Heart left ventricle (tissue), 16 donors: ENCODE measurements at regions not wholly inside any gene's neighbourhood (a gene's known extent, or its start where the extent isn't known, plus 50 kb on each side); places are given as distances from the start of the nearest gene placed in this dataset.

Experiments used
- ATAC-seq, 4 donors: fragments of 200-7000 bp; cut with Tn5 transposase; one replicate each; pipeline ENCODE4 v1.9.1; 2020 to 2022; ENCODE audit warnings: moderate library complexity in 4 of 4, mild to moderate bottlenecking in 3 of 4, moderate number of reproducible peaks in 1 of 4
- DNase-seq, 5 donors: peaks; one replicate each; pipeline ENCODE4 v3.0.0-alpha.2; 2020
- H3K27ac ChIP-seq, 12 donors: fragments of 200-600 bp; sonication (generic) in 4 of 12; one replicate each; pipeline versions ENCODE4 v1.5.0 to v1.8.0; 2016 to 2022; ENCODE audit warnings: mild to moderate bottlenecking in 2 of 12
- H3K27me3 ChIP-seq, 9 donors: fragments of 200-600 bp; sonication (generic) in 2 of 9; one replicate each; pipeline versions ENCODE4 v1.5.1 to v1.8.0; 2016 to 2022; ENCODE audit warnings: mild to moderate bottlenecking in 3 of 9
- H3K36me3 ChIP-seq, 9 donors: fragments of 200-600 bp; sonication (generic) in 2 of 9; one replicate each; pipeline versions ENCODE4 v1.5.0 to v1.8.0; 2018 to 2022; ENCODE audit warnings: mild to moderate bottlenecking in 2 of 9
- H3K4me1 ChIP-seq, 12 donors: fragments of 200-600 bp; sonication (generic) in 4 of 12; one replicate each; pipeline versions ENCODE4 v1.5.0 to v1.8.0; 2016 to 2022; ENCODE audit warnings: mild to moderate bottlenecking in 3 of 12
- H3K4me3 ChIP-seq, 12 donors: fragments of 200-600 bp; sonication (generic) in 4 of 12; one replicate each; pipeline versions ENCODE4 v1.5.0 to v1.8.0; 2017 to 2022; ENCODE audit warnings: mild to moderate bottlenecking in 9 of 12, moderate library complexity in 4 of 12
- H3K9me3 ChIP-seq, 12 donors: fragments of 200-600 bp; sonication (generic) in 4 of 12; one replicate each; pipeline versions ENCODE4 v1.5.0 to v1.8.0; 2016 to 2022; ENCODE audit warnings: mild to moderate bottlenecking in 1 of 12
- CTCF ChIP-seq, 12 donors: fragments of 200-600 bp; sonication (generic) in 4 of 12; IDR thresholded peaks; one replicate each; pipeline versions ENCODE4 v1.5.0 to v1.8.0; 2018 to 2022; ENCODE audit warnings: antibody characterized with exemption in 12 of 12, mild to moderate bottlenecking in 5 of 12
- POLR2A ChIP-seq, 2 donors: fragments of 450-650 bp; IDR thresholded peaks; one replicate each; pipeline ENCODE4 v1.6.1; 2017; ENCODE audit warnings: antibody characterized with exemption in 2 of 2, mild to moderate bottlenecking in 2 of 2, moderate library complexity in 2 of 2
- WGBS, 4 donors: extraction: QIAGEN DNeasy Blood & Tissue Kit in 2 of 4; methylation state at CpG; one replicate each; pipeline versions ENCODE4 v1.1.5 to v1.1.7; 2013 to 2018; 5-methylcytosine and 5-hydroxymethylcytosine counted together
- intact Hi-C, 10 donors: fragments of 100-400 bp; cut with DNase I; formaldehyde crosslinking; loops; one replicate each; pipeline versions ENCODE4 v1.11.1 to v1.14.2; 2022
- donor health status: ischemic (EF 13 %, LVEDD 7.1; RV severe dilation, severe dysfunction).
- donor health status: healthy with polysubstance abuse.
- donor health status: DM: no; HTN: yes; CAD: no.
- donor health status: DM: no; HTN: no; CAD: no.
- donor health status: ischemic (EF 25% LVEDD 6.9; RV normal size, moderate dysfunction).
- donor health status: ischemic (EF 25% LVEDD 5.7; RV mildly dilated, moderate dysfunction).
- donor health status: healthy.
- donor health status: DM: yes; HTN: yes; CAD: no.
- donor health status: ischemic (EF 35%, LVEDD 5.7; RV mildly dilated, moderate dysfunction).
- donor health status: nonischemic (EF 11% LVEDD 7.7; RV severe dilation, severe dysfunction).
- donor health status: DM: yes; HTN: yes; CAD: no.
- donor health status: PGD.
- donor health status: ischemic (EF 29% LVEDD 5.4; RV normal size, mild dysfunction).
- donor health status: nonischemic (EF 23%, LVEDD 6.1; RV moderate dilation, normal function).

GRCh38 chr3:187903697-187904096, 158.4 kb upstream of the BCL6 start:
- no peak for TF ChIP-seq CTCF (IDR thresholded peaks at IDR 0.05)
- TF ChIP-seq POLR2A (IDR thresholded peaks at IDR 0.05), result no peak

GRCh38 chr3:187906416-187906815, 161.1 kb upstream of the BCL6 start:
- TF ChIP-seq CTCF (IDR thresholded peaks at IDR 0.05) (no peak), POLR2A (IDR thresholded peaks at IDR 0.05) (no peak)
- 67 to 75% (median 71%) methylated on average over 5 of the region's 5 CpGs for WGBS, 4 donors
- no peaks in the 10 kb centered on the region for H3K27me3 ChIP-seq
- H3K27ac ChIP-seq, result no peak overlapping the region
- H3K36me3 ChIP-seq, result no peaks in the 10 kb centered on the region
- peaks cover 0 to 3% (median 0%) of the 10 kb centered on the region in 12 donors for H3K4me1 ChIP-seq
- intact Hi-C loops, result no loop called here
- no peak for ATAC-seq
- H3K4me3 ChIP-seq, result no peak overlapping the region
- no peaks in the 10 kb centered on the region for H3K9me3 ChIP-seq
- no peak for DNase-seq

More at GRCh38 chr3:187903697-187904096, 158.4 kb upstream of the BCL6 start:
- WGBS, 4 donors, result 90 to 97% (median 93%) methylated on average over 4 of the region's 4 CpGs
- no peak for ATAC-seq
- Histone ChIP-seq H3K36me3 (no peaks in the 10 kb centered on the region), H3K27ac (no peak overlapping the region), H3K27me3 (no peaks in the 10 kb centered on the region), H3K4me3 (no peak overlapping the region), H3K9me3 (no peaks in the 10 kb centered on the region), H3K4me1 (peaks cover 0 to 3% (median 0%) of the 10 kb centered on the region in 12 donors)
- no peak for DNase-seq
- intact Hi-C loops, result no loop called here

GRCh38 chr3:187906920-187907319, 161.7 kb upstream of the BCL6 start:
- Histone ChIP-seq H3K27me3 (no peaks in the 10 kb centered on the region), H3K36me3 (no peaks in the 10 kb centered on the region), H3K4me3 (no peak overlapping the region), H3K27ac (no peak overlapping the region), H3K4me1 (peaks cover 0 to 3% (median 0%) of the 10 kb centered on the region in 12 donors), H3K9me3 (no peaks in the 10 kb centered on the region)
- intact Hi-C loops, result no loop called here
- WGBS, 4 donors, result 74 to 83% (median 78%) methylated on average over 5 of the region's 5 CpGs
- DNase-seq (no peak), ATAC-seq (no peak)
- TF ChIP-seq CTCF (IDR thresholded peaks at IDR 0.05) (no peak), POLR2A (IDR thresholded peaks at IDR 0.05) (no peak)

GRCh38 chr3:187909866-187910265, 164.6 kb upstream of the BCL6 start:
- no peak for DNase-seq

More at GRCh38 chr3:187909866-187910265, 164.6 kb upstream of the BCL6 start:
- H3K27ac ChIP-seq, result no peak overlapping the region
- no peaks in the 10 kb centered on the region for H3K36me3 ChIP-seq
- no peaks in the 10 kb centered on the region for H3K27me3 ChIP-seq
- no peaks in the 10 kb centered on the region for H3K9me3 ChIP-seq
- peaks cover 0 to 15% (median 2%) of the 10 kb centered on the region in 12 donors for H3K4me1 ChIP-seq
- no peak overlapping the region for H3K4me3 ChIP-seq
- TF ChIP-seq CTCF (IDR thresholded peaks at IDR 0.05) (no peak), POLR2A (IDR thresholded peaks at IDR 0.05) (no peak)
- no peak for ATAC-seq
- intact Hi-C loops, result loop anchor here in 1 of 10 donors (10.0 kb wide), 1 partner anchor 125 kb away; no protein-coding TSS in a partner anchor
